IPS DF 6.9 (cell line): ENCODE measurements at regions not wholly inside any gene's neighbourhood (a gene's known extent, or its start where the extent isn't known, plus 50 kb on each side); places are given as distances from the start of the nearest gene placed in this dataset.

Experiments
- DNase-seq: peaks from one replicate; pipeline ENCODE4 v3.0.0-alpha.2; 2013; ENCODE audit warnings: low read depth, low spot score
- H3K27ac ChIP-seq: one replicate; pipeline ENCODE4 v1.5.1; 2013; ENCODE audit warnings: low read length, control low read depth
- H3K27me3 ChIP-seq: 2 replicates; pipeline ENCODE4 v1.6.1; 2013; ENCODE audit warnings: mild to moderate bottlenecking, low read length; ENCODE audit not compliant: control insufficient read depth, insufficient read depth
- H3K36me3 ChIP-seq: 2 replicates; pipeline ENCODE4 v1.6.1; 2013; ENCODE audit warnings: low read length; ENCODE audit not compliant: control insufficient read depth, insufficient read depth
- H3K4me1 ChIP-seq: 2 replicates; pipeline ENCODE4 v1.6.1; 2013; ENCODE audit warnings: low read length; ENCODE audit not compliant: control insufficient read depth, insufficient read depth
- H3K4me3 ChIP-seq: 2 replicates; pipeline ENCODE4 v1.5.1; 2013; ENCODE audit warnings: mild to moderate bottlenecking, low read length
- H3K9me3 ChIP-seq: 2 replicates; pipeline ENCODE4 v1.6.1; 2013; ENCODE audit warnings: low read length, inconsistent platforms; ENCODE audit not compliant: control insufficient read depth, insufficient read depth
- WGBS: extraction: QIAGEN DNeasy Blood & Tissue Kit; methylation state at CpG from one replicate; pipeline ENCODE4 v1.1.7; 2013; ENCODE audit warnings: mixed read lengths, missing lambda C conversion rate; ENCODE audit not compliant: insufficient read length, insufficient coverage; 5-methylcytosine and 5-hydroxymethylcytosine counted together

DNA sequence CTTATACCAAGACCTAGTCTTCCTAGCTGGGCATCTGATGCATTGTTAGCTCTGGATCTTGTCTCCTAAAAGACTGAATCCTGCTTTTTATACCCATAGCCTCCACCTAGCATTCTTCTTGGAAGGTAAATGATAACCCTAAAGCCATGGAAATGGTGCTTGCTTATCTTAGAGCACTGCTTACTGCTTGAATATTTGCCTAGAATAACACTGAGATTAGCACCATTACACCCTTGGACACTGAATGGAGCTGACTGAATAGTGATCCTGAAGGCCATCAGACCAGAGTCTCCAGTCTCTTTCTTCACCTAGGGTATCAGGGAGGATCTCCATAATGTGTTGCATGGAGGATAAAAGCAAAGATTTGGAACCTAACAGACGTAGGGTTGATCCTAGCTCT lies 50.3 kb upstream of the UGP2 start:
- no peak overlapping the region for H3K4me3 ChIP-seq
- H3K27ac ChIP-seq = no peak overlapping the region
- no peaks in the 10 kb centered on the region for H3K36me3 ChIP-seq
- no peaks in the 10 kb centered on the region for H3K9me3 ChIP-seq
- H3K4me1 ChIP-seq = no peaks in the 10 kb centered on the region
- WGBS = no CpG with 5 or more reads among the region's 1 CpG
- DNase-seq = no peak
- H3K27me3 ChIP-seq = no peaks in the 10 kb centered on the region
